Epithelial cell of esophagus (primary cell): ENCODE measurements at regions not wholly inside any gene's neighbourhood (a gene's known extent, or its start where the extent isn't known, plus 50 kb on each side); places are given as distances from the start of the nearest gene placed in this dataset.

ENCODE experiments used
- DNase-seq: peaks from one replicate; pipeline ENCODE4 v3.0.0; 2010; ENCODE audit warnings: low read depth
- H3K4me3 ChIP-seq: 2 replicates; pipeline ENCODE4 v1.5.1; 2011; ENCODE audit warnings: mild to moderate bottlenecking, low read length, control low read depth
- CTCF ChIP-seq: IDR thresholded peaks from 2 replicates; pipeline ENCODE4 v1.5.1; 2011; ENCODE audit warnings: low read depth, mild to moderate bottlenecking, low read length, control low read depth, inconsistent platforms; ENCODE audit not compliant: insufficient read depth; ENCODE audit errors: missing control alignments

DNA sequence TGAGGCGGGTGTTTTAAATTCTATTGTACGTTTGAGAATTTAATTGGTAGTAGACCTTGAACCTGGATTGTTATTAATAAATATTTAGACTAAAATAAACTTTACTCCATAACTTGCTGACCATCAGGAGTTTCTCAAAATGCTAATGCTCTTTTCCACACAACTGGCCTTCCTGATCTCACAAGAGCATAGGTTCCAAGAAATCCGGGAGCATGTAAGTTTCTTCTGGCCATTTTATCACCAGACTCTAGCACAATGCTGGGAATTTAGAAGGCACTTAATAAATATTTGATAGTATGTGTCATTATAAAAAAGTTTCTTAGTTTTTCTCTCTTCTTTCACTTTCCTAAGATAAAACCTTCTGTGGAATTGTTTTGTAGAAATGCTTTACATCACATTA, 2047.1 kb downstream of the SUCLG1 start:
- no peak for TF ChIP-seq CTCF
- no peak for DNase-seq

DNA sequence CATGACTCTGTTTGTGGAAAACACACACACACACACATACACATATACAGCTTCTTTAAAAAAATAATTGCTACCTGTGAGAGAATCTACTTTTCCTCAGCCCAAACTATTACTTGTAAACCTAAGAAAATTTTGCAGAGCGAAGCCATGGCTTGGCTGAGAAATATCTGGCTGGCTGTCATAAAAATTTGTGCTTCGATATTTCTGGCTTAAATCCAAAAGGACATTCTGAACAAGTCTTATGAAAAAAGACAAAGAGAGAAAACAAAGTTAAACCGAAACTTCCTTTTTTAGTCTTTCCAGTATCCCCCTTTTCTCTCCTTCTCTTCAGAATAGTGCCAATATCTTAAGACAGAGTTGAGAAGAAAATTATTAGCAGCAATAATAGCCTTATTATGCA, 2048.0 kb downstream of the SUCLG1 start:
- DNase-seq: no peak
- no peak overlapping the region for H3K4me3 ChIP-seq
- TF ChIP-seq CTCF: no peak

More for the DNA sequence above, 2047.1 kb downstream of the SUCLG1 start:
- H3K4me3 ChIP-seq: no peak overlapping the region

- no peak for DNase-seq
These were observed 2063.5 kb downstream of the SUCLG1 start for GRCh38 chr2:82395531-82395930.

DNA sequence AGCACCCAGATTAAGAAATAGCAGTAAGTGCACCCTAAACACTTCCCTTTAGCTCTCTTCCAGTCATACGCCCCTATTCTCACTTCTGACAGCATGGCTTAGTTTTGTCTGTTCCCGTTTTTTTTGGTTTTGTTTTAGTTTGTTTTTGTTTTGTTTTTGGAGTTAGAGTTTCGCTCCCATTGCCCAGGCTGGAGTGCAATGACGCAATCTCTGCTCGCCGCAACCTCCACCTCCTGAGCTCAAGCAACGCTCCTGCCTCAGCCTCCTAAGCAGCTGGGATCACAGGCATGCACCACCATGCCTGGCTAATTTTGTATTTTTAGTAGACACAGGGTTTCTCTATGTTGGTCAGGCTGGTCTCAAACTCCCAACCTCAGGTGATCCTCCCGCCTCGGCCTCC, 2067.7 kb downstream of the SUCLG1 start:
- DNase-seq: no peak
- no peak overlapping the region for H3K4me3 ChIP-seq
- no peak for TF ChIP-seq CTCF

More at GRCh38 chr2:82395531-82395930, 2063.5 kb downstream of the SUCLG1 start:
- H3K4me3 ChIP-seq: no peak overlapping the region
- no peak for TF ChIP-seq CTCF

GRCh38 chr2:82355622-82356021, 2051.1 kb upstream of the LRRTM1 start:
- TF ChIP-seq CTCF: no peak
- DNase-seq: no peak
- no peak overlapping the region for H3K4me3 ChIP-seq

- no peak for TF ChIP-seq CTCF
- H3K4me3 ChIP-seq: no peak overlapping the region
- DNase-seq: no peak
These were observed 2041.4 kb upstream of the LRRTM1 start for GRCh38 chr2:82345910-82346309.

DNA sequence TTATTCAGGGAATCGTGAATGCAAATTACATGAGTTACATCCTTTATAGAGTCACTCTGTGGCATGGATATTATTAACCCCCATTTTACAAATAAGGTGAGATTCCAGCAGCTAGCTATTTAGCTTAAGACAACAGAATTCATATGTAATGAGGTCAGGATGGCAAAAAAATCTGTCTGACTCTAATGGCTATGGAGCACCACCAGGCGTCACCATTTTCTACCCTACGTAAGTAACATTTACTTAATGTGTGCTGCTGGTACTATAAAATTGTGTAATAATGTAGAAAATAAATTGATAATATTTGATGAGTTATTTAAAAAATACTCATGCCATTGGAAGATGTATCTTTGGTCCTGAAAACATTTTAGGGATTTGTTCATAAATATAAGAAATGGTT, 2040.1 kb upstream of the LRRTM1 start:
- no peak overlapping the region for H3K4me3 ChIP-seq
- TF ChIP-seq CTCF: no peak
- DNase-seq: peak; percentile 18
